B cell (primary cell): ENCODE measurements at regions not wholly inside any gene's neighbourhood (a gene's known extent, or its start where the extent isn't known, plus 50 kb on each side); places are given as distances from the start of the nearest gene placed in this dataset.
"Not testable (repeated sequence)": the region's sequence is repeated elsewhere in the genome, so short reads cannot be mapped to it uniquely, and the experiment has no call there.

Experiments used
- CTCF ChIP-seq: fragments of 200-600 bp; IDR thresholded peaks from one replicate; pipeline ENCODE4 v1.8.0; 2022; ENCODE audit warnings: antibody characterized with exemption, mild to moderate bottlenecking
- EZH2 ChIP-seq: IDR thresholded peaks from 2 replicates; pipeline ENCODE4 v1.6.1; 2012; ENCODE audit warnings: borderline replicate concordance, low read depth, mild to moderate bottlenecking, moderate library complexity, low read length; ENCODE audit not compliant: insufficient read depth, poor library complexity, severe bottlenecking

- TF ChIP-seq CTCF, EZH2: not testable (repeated sequence)
Measured at GRCh38 chr18:1335345-1335744, 430.7 kb downstream of the ADCYAP1 start.
